ENCODE measurements at regions not wholly inside any gene's neighbourhood (a gene's known extent, or its start where the extent isn't known, plus 50 kb on each side); places are given as distances from the start of the nearest gene placed in this dataset.

DNA sequence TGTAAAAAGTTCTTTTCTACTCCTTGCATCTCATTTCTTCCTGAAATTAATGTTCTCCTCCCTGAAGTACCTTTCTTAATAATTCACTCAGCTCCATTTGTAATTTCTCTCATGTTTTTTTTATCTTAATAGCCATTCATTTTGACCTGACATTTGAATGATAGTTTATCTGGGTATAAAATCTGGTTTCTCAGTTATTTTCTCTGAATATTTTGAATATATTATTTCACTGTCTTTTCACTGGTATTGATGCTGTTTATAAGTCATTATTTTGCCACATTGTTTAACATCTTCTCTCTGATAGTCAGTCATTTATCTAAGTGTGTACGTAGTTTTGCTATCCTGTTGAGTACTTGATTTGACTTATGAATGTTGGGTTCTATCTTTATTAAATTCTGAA, 68.8 kb upstream of the ARHGAP18 start:
- TF ChIP-seq, protein P1, sequence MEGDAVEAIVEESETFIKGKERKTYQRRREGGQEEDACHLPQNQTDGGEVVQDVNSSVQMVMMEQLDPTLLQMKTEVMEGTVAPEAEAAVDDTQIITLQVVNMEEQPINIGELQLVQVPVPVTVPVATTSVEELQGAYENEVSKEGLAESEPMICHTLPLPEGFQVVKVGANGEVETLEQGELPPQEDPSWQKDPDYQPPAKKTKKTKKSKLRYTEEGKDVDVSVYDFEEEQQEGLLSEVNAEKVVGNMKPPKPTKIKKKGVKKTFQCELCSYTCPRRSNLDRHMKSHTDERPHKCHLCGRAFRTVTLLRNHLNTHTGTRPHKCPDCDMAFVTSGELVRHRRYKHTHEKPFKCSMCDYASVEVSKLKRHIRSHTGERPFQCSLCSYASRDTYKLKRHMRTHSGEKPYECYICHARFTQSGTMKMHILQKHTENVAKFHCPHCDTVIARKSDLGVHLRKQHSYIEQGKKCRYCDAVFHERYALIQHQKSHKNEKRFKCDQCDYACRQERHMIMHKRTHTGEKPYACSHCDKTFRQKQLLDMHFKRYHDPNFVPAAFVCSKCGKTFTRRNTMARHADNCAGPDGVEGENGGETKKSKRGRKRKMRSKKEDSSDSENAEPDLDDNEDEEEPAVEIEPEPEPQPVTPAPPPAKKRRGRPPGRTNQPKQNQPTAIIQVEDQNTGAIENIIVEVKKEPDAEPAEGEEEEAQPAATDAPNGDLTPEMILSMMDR (conservative IDR thresholded peaks at IDR 0.05), result no peak
- no peak overlapping the region for H3K27ac ChIP-seq

DNA sequence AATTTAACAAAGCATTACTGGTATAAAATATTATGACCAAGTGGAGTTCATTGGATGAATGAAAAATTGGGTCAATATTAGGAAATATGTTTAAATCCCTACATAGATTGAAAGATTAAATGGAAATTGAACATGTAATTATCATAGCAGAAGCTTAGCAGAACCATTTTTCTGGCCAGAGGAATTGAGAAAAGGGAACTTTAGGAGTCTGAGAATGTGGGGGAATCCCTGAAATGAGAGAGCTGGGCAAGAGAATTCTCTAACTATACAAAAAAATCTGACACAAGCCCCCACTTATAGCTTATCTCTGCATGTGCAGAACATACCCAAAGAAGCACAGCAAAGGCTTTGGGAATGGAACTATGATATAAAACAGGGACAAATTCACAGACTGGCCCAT, 67.4 kb upstream of the ARHGAP18 start:
- TF ChIP-seq, protein P1 (conservative IDR thresholded peaks at IDR 0.05), result no peak
- H3K27ac ChIP-seq, result no peak overlapping the region

DNA sequence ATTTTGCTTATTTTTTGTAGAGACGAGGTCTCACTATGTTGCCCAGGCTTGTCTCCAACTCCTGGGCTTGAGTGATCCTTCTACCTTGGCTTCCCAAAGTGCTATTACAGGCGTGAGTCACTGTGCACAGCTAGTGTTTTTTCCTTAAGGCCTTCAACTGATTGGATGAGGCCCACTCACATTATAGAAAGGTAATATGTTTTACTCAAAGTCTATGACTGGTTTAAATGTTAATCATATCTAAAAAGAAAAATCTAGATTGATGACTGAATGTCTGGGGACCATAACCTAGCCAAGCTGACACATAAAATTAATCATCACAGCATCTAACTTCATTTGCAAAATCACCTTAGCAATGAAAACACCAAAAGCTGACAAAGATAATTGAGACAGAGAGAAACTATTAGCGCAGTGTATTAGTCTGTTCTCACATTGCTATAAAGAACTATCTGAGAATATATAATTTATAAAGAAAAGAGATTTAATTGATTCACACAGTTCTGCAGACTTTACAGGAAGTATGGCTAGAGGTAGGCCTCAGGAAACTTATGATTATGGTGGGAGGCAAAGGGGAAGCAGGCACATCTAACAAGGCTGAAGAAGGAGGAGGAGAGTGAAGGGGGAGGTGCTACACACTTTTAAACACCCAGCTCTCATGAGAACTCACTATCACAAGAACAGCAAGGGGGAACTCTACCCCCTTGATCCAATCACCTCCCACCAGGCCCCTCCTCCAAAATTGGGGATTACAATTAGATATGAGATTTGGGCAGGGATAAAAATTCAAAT, 66.8 kb upstream of the ARHGAP18 start:
- no peak overlapping the region for H3K27ac ChIP-seq
- TF ChIP-seq, protein P1 (conservative IDR thresholded peaks at IDR 0.05), result no peak

DNA sequence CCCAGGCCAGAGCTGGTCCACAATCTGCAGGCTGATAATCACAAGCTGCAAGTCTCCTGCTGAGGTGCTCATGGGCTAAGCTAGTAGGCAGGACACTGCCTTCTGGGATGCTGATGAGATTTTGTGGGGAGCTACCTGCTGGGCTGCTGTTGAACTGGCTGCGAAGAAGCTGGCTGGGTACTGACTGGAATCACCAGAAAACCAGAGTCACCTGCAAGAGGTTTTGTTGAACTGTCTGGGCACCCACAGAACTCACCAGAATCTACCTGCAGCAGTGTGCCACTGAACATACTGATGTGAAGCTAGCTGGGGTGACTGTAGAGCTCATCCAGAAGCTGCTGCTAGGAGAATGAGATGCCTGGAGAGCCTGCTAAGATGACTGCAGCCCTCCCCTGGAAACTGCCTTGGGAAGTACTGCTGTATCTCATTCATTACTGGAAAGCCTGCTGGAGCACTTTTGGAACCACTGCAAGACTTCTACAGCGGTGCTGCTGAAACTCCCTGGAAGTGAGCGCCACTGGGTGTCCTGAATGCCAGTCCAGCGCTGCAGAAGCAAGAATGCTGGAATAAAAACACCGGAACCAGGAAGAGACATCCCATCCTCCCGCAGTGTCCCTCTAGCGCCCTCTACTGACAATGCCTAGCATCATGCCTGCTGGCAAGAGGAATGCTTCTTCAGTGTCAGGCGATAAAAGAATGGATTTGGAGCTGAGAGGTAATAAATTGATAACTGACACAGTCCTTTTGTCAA, 64.9 kb upstream of the ARHGAP18 start:
- no peak overlapping the region for H3K27ac ChIP-seq

DNA sequence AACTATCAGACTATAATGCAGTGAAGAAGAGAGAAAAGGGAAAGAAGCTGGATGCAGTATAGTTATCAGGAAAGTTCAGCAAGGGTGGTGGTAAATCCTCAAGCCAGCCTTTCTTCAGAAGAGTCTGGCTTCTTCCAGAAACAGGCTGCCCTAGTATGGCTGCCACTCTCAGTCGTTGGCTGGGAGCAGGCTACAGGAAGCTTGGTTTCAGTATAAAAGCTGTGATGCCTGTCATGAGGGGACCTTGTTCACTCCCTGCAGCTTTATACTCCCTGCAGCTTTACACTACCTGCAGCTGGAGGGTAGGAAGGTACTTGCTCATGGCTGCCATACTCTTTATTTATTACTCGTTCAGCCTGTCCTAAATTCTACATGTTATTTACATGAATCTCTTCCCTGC, 63.3 kb upstream of the ARHGAP18 start:
- TF ChIP-seq, protein P1 (conservative IDR thresholded peaks at IDR 0.05), result no peak
- H3K27ac ChIP-seq, result no peak overlapping the region

More for the DNA sequence above, 64.9 kb upstream of the ARHGAP18 start:
- TF ChIP-seq, protein P1 (conservative IDR thresholded peaks at IDR 0.05), result peak; percentile 87

DNA sequence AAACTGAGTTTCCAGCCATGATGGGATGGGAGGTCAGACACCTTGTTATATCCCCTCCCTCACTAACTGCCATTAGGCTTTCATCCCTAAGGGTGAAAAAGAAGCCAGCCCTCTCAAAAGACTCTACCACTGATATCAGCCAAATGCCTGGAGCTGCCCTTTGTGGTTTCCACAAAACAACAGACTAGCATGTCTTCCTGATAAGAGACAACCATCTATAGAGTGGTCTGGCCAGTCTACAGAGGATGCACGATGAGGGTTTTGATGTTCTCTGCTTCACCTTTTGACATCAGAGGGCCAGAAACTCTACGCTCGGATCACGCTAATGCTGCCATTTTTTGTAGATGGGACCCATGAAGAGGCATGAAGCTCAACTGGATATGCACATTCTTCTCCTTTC, 61.7 kb upstream of the ARHGAP18 start:
- TF ChIP-seq, protein P1 (conservative IDR thresholded peaks at IDR 0.05), result no peak
- no peak overlapping the region for H3K27ac ChIP-seq

DNA sequence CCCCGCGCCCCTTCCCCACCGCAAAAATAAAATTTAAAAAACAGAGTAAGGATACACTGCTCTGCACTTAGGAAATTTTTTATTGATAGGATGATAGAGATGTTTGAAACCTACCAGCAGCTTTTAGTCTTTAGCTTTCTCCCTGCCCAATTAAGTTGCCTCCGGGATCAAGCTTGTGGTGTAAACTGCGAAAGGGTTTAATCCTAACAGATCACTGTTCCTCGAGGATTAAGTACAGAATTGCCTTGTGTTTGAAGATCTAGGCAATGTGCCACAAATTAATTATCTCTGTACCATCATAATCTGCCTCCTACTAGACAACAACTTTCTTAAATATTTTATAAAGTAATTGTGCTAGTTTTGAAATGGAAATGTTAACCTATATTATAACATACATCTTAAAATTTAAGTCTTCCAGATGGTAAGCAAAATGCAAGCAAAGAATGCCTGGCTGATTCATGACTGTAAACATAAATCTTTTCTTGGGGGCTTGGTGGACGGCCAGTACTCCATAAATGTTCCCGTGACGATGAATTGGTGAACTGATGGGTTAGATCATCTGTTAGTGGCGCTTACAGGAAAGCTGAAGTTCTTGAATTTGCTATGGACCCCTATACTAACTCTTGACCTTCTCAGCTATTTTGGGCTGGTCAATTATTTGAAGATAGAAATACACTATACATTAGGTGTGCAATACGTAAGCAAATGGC, 58.0 kb upstream of the ARHGAP18 start:
- no peak overlapping the region for H3K27ac ChIP-seq
- TF ChIP-seq, protein P1 (conservative IDR thresholded peaks at IDR 0.05), result no peak
